GM18507 (cell line): ENCODE measurements at regions not wholly inside any gene's neighbourhood (a gene's known extent, or its start where the extent isn't known, plus 50 kb on each side); places are given as distances from the start of the nearest gene placed in this dataset.
"Not testable (repeated sequence)": the region's sequence is repeated elsewhere in the genome, so short reads cannot be mapped to it uniquely, and the experiment has no call there.

ENCODE experiments used
- DNase-seq: peaks from one replicate; pipeline ENCODE4 v3.0.0; 2011; ENCODE audit warnings: low read depth; ENCODE audit not compliant: insufficient read length; ENCODE audit errors: extremely low spot score
- FAIRE-seq: peaks from 2 replicates; lab custom pipeline; 2011; peaks lifted over from hg19 to GRCh38; lab: Jason Lieb, UNC

DNA sequence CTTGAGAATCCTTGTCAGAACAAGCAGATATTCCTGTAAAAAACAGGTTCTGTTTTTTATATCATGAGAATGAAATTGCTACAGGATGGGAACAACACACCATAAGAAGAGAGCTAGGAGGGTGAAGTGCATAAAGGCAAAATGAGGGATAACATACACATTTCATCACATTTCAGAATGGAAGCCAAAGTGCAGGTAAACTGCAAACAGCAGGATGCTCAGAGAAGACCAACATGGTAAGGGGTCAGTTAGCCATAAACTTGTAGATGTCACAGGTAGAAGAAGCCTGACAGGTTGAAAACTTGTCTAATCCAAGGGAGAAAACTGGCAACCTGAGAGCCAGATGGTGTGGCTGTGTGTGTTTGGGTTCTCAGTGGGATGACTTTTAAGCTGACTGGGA lies 88.9 kb upstream of the FAT1 start:
- FAIRE-seq = no peak
- DNase-seq = no peak

DNA sequence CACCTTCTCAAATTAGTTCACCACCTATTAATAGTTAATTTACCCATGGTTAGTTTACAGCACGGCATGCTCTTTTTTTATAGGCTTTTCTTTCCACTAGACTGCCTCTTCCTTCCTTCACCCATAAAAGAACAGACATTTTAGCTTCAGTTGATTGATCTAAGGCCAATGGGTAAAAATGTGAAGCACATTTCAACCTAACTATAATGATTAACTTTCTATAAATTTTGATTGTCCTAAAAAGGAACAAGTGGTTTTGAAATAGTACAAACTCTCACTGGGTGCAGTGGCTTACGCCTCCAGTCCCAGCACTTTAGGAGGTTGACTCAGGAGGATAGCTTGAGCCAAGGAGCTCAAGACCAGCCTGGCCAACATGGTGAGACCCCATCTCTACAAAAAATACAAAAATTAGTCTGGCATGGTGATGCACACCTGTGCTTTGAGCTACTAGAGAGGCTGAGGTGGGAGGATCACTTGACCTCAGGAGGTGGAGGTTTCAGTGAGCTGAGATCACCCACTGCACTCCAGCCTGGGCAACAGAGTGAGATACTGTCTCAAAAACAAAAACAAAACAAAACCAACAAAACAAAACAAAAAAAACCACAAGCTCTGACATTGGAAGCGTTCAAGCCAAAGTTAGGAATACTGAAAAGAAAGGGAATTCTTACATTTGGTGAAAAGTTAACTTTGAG lies 89.9 kb upstream of the FAT1 start:
- DNase-seq (no peak), FAIRE-seq (no peak)

DNA sequence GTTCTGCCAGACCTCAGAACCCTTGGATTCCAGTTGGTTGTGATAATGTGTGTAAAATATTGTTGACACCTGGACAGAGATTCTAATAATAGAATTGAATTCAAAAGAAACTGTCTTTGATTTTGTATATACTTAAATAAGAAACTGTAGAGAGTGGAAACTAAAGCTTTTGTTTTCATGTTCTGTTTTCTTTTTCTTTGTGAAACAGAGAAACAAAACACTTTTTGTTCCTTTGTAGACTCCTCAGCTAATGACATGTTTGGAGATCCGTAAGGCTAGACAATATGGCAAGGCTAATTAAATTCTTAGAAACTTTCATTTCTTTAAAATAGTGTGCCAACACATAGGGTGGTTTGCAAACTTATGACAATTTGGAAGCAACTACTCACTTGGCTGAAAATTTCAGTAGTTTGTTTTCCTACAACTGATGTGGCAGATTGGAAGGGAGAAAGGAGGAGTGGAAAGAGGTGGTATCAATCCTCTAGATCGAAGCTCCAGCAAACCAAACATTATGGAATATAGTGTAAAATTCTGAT lies 90.9 kb upstream of the FAT1 start:
- FAIRE-seq = no peak
- DNase-seq = no peak

DNA sequence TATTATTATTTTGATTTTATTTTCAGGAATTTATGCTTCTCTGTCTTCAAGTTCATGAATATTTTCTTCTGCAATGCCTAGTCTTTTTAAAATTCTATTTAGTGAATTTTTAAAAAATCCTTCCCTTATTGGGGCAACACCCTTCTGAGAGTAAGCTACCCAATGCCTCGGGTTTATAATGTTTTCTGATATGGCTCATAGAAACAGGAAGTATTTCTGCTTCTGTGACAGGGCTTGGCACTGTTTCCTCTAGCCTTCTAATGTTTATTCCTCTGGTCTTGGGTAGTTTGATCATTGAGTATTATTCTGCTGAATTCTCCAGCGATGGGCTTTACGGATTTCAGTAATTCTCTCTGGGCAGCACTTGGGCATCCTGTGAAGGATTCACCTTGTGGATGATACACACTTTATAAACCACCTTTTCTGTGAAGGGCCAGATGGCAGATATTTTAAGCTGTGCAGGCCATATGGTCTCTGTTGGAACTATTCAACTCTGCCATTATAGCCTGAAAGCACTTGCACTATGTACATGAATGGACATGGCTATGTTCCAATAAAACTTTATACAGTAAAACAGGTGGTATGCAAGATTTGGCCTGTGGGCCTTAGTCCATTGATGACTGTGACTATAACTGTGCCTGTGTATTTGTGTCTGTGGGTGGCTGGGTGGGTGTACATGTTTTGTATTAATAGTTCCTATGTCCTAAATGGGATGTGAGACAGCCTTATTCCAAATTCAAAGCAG lies 95.9 kb upstream of the FAT1 start:
- no peak for FAIRE-seq
- DNase-seq = no peak

DNA sequence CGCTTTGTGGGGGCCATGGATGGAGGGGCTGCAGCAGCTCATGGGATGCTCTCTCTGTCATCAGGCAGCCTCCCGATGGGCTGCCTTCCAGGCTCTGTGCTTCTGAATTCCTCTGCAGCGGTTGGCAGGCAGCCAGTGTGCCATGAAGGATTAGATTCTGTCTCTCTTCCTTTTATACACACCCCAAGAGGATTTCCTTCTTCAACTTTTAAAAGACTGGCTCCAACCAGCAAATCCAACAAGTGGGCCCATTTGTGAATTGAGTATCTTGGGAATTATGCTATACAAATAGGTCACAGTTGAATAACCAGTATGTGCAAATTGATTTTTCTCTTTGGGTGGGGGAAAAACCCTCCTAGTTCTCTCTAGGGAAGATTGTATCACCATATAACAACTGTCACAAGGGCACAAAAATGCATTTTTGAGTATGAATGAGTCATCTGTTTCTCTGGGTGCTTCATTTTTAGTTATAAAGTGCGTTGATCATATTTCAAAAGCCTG lies 96.8 kb upstream of the FAT1 start:
- FAIRE-seq (no peak), DNase-seq (no peak)

DNA sequence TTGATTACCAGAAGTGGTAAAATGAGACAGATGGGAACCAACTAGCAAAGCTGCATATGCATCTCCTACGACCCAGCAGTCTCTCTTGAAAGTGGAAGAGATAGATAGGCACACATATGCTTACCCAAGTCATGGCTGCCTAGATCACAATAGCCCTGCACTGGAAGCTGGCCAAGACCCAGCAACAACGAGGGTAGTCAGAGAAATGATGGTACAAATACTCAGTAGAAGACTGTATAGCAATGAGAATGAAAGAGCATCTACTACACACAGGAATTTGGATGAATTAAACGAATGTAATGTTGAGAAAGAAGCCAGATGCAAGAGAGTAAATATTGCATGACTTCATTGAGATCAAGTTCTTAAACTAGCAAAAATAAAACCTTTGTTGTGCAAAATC lies 100.3 kb upstream of the FAT1 start:
- FAIRE-seq (no peak), DNase-seq (no peak)

DNA sequence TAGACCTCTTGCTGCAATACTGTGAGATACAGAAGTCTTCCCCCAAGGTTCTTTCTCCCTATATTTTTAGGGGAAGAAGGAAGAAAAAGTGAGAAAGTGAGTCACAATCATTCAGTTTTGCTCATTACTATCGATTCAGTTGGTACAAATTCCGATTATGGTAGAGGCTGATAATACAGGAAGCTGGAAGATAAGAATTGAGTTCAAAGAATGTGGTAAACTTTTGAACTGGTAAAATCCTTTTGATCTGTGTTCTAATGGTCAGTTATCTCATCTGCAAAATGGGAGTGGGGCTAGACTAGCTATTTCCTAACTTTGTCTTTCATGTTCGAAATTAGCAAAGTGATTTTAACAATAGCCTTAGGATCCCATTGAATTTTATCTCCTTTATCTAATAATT lies 101.4 kb upstream of the FAT1 start:
- no peak for FAIRE-seq
- no peak for DNase-seq

DNA sequence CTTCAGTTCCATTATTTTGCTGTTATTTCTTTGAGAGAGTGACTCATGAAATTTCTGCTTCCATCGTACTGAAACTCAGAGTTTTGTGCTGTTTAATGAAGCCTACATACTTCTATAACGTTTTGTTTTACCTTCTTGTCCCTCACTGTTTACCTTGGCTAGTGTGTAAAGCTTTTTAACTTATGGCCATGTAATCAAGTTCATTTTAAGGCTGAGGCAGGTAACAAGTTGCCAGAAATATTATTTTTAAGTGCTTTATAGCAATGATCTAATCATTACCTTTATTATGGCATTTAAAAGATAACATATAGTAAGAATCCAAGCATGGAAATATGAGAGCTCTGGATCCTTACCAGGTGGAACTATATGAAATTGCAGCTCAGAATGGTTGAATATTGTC lies 102.3 kb upstream of the FAT1 start:
- FAIRE-seq (no peak), DNase-seq (no peak)

DNA sequence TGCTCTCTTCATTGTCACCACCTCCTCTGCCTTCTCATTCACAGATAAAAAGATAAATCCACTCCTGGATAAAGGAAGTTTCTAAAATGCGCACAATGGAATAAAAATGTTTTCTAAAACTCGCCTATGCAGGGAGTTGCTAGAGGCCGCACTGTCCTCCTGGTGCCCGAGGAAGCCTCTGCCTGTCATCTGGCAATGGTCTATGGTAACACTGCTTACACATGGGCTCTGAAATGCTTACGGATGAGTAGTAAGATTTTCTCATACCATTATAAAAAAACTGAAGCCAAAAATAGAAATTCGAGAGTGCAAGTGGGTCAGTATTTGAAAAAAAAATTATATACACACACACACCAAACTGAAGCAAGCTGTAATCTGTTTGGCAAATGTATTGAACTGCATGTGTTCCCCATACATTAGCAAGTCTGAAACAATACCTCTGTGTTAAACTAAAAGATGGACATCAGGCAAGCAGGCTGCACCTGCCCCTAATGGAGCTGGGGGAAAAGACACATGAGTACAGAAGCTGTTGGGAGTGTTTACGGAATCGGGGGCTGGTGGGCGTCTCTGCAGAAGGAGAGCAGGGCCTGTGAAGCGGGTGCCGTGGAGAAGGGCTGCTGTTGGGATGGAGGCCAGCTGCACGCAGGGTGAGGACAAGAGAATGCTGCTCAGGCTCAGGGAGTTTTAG lies 103.3 kb upstream of the FAT1 start:
- DNase-seq = no peak
- no peak for FAIRE-seq

DNA sequence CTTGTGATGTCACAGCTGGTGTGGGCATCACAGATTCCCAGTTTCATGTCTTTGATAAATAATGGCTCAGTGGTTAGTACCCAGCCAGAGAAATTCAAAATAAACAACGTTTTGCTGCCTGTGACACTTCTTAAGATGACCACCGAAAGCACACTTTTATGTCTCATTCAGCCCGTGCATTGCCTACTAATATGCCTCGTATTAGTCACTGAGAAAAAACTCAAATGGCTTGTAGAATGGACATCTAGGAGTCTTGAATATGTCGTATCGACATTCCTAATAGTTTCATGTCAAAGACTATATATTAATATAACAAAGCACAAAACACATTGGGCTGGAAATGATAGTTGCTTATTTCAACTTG lies 103.9 kb upstream of the FAT1 start:
- no peak for FAIRE-seq
- DNase-seq = no peak

DNA sequence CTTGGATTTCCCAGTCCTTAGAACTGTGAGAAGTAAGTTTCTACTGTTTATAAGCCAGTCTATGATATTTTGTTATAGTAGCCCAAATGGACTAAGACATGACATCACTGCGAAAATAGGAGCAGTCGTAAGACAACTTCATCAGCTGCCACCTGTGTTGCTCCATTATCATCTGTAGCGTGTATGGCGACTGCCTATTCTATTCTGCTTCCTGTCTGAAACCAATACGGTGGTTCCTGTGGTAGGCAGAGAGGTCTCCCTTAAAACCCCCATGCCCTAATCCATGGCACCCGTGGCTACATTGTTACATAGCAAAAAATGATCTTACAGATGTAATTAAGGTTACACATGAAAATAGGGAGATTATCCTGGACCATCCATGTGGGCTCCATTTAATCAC lies 105.4 kb upstream of the FAT1 start:
- FAIRE-seq (no peak), DNase-seq (no peak)

DNA sequence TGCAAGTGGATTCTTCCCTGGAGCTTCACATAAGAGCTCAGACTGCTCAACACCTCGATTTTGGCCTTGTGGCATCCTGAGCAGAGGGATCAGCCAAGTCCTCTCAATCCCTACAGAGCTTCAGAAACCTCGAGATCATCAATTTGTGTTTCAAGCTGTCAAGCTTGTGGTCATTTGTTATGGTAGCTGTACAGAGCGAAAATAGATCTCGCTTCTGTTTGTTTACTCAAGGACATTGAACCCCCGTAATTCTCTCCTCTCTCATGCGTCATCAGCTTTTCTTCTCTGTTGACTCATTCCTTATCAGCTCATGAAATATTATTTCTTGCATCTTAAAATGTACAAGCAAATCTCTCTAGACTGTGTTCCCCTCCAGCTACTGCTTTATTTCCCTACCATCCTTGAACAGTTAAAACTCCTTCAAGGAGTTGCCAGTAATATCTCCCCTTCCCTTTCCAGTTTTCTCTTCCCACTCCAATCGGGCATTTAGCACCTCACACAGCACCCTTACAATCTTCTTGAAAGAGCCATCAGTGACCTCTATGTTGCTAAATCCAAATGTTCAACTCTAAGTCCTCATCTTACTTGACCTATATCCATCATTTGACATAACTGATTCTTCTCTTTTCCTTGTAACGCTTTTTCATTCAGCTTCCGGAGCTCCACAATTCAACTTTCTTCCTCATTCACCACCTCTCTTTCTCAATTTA lies 106.2 kb upstream of the FAT1 start:
- FAIRE-seq (no peak), DNase-seq (no peak)

DNA sequence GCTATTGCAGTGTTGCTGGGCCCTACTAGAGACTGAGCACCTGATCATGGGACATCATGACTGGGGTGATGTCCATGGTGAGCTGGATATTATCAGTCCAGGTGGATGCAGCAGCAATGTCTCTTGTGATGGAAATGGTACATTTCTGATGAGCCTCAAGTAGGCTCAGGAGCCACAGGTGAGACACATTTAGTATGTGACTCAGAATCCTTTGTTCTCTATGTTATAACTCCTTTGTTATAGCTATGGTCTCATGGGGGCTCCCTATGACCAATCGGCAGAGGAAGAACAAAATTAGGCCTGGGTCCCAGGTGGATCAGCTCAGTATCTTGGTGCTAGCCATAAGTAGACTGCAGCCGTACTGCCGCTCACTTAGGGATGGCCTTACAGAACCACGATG lies 107.9 kb upstream of the FAT1 start:
- DNase-seq (no peak), FAIRE-seq (no peak)

DNA sequence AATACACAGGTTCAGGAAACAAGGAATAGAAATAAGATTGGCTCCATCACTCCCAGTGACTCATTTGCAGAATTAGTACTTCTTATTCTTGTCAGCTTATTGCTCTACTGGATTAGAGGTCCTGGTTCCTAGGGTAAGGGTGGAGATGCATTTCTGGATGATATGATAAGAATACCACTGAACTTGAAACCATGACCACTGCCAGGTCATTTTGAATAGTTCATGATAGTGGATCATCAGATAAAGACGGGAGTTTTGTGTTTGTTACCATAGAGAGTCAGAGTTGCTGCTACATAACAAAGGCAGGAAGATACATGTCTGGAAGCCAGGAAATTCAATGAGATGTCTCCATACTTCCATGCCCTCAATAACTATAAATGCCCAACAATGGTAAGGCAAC lies 109.2 kb upstream of the FAT1 start:
- DNase-seq = no peak
- FAIRE-seq = no peak

DNA sequence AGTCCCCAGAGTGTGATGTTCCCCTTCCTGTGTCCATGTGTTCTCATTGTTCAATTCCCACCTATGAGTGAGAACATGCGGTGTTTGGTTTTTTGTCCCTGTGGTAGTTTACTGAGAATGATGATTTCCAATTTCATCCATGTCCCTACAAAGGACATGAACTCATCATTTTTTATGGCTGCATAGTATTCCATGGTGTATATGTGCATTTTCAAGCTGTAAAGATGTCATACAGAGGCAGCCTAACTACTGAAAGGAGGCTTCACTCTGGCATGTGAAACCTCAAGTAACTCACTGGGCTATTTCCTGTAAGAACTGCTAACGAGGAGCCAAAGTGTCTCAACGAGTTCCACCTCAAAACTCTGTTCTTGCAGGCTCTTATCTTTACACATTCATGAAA lies 113.8 kb upstream of the FAT1 start:
- not testable (repeated sequence) for FAIRE-seq

DNA sequence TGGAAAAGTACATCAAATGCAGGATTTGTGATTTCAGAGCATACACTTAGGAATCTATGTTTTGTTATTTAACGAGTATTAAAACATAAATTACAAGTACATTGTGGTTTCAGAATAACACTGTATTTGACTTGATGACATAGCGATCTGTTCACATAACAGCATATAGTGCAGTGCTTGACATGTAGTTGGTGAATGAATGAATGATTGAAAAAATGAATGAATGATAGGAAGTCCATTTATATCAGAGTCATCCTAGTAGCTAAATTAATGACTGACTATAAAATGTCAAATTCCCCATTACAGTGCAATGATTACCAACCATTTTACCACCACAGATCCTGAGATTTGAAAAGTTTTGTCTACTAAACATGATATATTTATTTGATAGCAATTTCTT lies 114.6 kb upstream of the FAT1 start:
- FAIRE-seq (no peak), DNase-seq (no peak)

More for the DNA sequence above, 113.8 kb upstream of the FAT1 start:
- DNase-seq = not testable (repeated sequence)

DNA sequence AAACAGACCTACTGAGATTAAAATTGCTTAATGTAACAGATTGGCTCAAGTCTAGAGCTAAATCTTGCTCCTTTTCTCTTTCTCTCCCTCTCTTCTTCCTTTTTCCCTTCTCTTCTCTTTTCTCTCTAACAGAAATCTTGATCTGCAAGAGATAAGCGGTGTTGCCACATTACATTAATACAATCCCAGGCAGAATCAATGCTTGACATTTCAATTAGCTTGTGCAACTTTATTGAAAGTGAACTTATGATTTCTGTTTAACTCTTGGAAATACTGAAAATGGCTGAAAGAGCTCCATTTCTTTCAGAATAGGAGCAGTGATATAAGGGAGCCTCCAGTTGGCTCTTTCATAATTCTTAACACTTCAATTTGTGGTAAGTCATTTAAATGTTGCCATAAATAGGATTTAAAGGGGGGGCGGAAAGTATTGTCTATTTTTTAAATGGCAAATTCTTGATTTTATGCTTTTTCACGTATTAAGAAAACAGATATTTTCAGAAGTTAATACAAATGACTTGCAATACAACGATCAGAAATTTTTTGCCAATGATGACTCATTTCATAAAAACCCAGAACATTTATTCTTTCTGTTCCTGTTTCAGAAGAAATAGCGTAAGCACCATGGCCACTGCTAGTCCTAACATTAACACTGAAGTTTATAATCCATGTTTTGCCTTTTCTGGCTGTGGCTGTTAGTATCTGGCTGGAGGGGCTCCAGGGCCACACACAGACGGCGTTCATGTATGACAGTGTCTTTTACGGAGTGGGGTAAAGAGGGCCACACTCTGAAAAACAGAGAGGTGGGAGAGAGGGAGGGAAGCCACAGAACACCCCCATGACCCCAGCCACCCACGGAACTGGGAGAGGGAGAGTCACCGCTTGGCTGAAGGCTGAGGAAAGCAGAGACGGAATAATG lies 115.7 kb upstream of the FAT1 start:
- FAIRE-seq (peak; percentile 9), DNase-seq (no peak)

DNA sequence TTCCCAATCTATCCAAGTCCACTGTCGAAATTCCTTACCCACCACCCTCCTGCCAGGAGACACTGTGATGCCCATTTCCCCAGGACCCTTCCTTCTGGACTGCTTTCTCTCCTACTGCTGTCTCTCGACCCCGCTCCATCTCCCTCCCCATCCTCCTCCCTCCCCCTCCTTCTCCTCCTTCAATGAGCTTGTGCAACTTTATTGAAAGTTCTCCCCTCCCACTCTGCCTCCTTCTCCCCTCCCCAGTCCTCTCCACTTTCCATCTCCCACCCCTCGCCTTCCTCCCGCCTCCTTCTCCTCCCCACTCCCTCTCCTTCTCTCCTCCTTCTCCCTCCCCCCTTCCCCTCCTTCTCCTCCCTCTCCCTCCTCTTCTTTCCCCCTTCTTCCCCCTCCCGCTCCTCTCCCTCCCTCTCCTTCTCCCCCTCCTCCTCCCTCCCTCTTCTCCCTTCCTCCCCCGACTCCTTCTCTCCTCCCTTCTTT lies 116.6 kb upstream of the FAT1 start:
- DNase-seq (no peak), FAIRE-seq (no peak)
